DMS 273 treated with DMSO at 0.1 percent for 48 hours (cell line): ENCODE measurements at regions not wholly inside any gene's neighbourhood (a gene's known extent, or its start where the extent isn't known, plus 50 kb on each side); places are given as distances from the start of the nearest gene placed in this dataset.

Experiments used
- DNase-seq: peaks from one replicate; lab custom pipeline; 2025; lab: John Stamatoyannopoulos, UW

- DNase-seq = no peak
Measured at GRCh38 chr3:72257738-72258137, 472.8 kb upstream of the PROK2 start.

DNA sequence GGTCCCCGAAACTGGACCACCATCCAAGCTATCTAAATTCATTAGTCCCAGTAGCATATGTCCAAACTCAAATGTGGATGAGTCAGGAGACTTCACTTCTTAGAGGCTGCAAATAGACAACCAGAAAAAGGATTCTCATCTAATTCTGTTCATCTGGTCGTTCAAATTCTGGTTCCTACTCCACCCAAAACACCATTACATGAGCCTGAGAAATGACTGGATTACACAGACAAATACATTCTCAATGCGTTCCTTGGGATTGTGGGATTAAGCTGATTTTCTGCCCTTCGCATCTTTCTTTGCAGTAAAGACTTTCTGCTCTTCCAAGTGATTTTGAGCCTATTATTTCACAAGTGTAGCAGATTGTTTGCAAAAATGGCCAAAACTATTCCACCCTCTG lies 472.3 kb upstream of the PROK2 start:
- no peak for DNase-seq

DNA sequence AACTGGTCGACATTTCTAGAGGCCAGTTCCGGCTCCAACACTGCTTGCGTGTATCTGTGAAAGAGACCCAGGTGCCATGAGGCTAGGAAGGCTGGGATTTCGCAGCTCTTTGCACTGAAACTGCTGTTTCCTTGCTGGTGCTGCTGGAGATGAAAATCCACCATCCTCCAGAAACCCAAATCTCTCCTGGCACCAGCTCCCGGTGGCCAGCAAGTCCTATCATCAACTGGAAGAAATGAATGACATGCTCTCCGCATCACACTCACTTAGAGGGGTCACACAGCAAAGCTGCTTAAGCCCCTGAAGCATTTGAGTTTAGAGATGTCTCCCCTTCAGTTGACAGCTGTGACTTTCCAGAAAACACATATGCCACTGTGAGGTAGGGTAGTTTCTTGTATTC lies 471.8 kb upstream of the PROK2 start:
- no peak for DNase-seq

DNA sequence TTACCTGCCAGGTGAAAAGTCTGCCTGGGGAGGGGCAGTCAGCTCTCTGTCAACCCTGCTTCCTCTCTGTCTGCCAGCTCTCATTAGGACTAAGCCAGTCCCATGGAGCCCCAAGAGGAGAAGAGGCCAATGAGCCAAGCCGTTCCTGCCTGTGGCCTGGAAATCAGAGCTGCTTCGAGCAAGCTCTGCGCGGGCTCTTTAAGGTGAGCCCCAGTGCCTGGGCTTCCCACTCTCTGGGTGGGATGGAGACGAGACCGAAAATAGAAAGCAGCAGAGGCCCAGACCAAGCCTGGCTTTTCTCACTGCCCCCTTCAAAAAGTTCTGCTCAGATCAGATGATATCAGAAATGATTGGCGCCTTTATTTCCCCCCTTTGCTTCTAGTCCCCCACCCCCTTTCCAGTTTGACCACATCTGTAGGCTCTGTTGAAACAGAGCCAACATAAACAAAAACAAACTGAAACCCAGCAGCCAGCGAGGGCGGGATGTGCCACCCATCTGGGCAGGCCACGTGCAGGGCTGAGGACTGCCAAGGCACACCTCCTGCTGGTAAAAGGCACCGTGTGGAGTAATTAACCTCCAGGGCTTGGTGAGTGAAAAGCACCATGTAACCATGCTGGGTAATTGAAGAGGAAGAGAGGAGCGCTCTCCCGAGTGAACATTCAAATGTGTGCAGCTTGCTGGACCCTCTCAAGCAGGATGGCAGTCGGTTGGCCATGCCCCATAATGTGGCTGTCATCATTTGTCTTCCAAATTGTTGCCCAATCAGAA lies 471.0 kb upstream of the PROK2 start:
- DNase-seq = peak; percentile 84

DNA sequence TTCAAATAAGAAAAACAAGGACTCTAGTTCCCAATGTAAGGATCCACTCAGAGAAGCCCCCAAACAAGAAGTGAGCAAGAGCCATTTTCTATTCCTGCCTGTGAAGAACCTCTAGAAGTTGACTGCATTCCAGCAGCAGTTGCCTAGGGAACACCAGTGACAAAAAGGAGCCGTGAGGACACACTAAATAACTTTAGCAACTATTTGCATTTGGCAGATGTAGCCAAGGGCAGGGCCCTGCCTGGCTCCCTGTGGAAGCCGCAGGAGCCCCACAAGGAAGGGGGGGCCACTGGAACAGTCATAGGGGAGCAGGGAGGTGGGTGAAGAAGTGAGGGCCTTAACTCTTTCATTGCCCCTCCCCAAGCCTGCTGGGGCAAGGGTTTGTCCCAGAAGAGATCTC lies 470.2 kb upstream of the PROK2 start:
- no peak for DNase-seq

DNA sequence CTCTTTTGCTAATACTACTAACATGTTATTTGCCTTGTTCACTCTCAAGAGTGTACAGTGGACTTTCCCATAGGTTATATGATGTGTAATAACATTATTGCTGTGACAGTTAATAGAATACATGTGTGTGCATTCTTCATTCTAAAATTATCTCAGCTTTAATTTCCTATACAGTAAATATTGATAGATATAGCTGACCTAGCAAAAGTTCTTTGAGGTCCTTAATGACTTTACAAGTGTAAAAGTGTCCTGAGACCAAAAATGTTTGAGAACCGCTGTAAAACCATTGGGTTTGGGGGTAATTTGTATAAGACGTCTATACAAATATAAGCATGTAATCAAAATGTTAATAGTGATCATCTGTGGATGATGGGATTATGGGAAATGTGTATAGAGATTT lies 469.5 kb upstream of the PROK2 start:
- no peak for DNase-seq

DNA sequence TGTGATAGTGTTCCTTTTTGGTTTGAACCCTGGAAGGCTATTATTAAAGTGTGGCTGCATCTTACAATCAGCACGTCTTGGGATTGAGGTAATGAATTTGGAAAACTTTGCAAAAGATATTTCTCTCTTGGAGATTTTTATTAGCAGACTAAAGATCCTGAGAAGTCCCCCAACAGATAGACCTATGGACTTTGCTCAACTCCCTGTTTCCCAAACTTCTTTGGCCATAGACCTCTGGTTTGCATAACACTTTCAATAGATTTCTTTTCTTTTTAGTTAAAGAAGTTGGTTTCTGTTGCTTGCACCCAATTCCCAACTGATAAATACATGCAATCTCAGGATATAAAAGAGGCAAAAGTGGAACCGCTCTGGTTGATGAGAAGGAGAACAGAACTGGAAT lies 465.8 kb upstream of the PROK2 start:
- DNase-seq = no peak

GRCh38 chr3:72248869-72249268 lies 463.9 kb upstream of the PROK2 start:
- no peak for DNase-seq

DNA sequence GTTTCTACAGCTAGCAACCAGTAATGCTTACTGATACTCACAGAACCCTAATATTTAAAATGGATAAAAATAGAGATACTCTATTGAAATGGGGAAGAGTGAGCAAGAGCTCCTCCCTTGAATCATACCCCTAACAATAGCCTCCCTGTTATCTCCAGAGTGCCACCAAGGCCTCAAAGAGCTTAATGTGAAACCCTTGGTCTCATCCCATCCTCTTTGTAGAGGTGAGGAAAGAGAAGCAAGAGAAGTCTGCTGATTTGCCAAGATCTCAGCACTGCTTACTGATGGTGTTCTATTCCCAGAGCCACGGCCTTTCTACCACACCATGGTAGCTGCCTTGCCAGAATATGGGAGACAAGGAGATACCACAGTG lies 463.4 kb upstream of the PROK2 start:
- no peak for DNase-seq

DNA sequence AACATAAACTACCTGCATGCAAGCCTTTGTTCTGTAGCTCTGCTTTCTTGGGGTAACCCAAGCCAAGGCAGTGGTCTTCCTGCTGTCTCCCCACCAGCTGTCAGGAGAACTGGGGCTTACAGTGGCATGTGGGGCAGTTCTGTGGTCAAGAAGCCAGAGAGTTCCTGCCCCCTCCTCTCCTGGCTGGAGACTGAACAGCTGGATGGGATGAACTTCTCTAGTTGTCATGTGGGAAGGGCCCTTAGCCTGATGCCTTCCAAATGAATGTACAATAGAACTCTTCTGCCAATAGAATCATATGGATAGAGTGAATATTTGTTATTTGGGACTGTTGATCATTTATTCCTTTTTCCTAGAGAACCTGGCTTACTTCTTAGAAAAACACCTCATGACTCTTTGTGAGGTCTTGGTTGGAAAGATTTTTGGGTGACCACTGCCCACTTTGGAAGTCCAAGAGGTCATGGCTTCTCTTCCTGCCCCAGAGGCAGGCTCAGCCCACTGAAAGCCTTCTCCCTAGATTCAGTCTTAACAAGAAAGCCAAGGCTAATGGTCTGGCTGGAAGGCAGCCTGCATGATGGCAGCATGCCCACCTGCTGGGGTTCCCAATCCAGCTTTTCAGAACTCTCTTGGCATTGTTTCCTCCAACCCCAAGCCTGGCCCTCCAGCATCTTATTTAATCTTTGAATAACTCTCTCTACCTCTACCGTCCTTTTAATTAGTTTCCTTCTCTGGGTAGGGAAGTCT lies 462.9 kb upstream of the PROK2 start:
- DNase-seq = peak; percentile 14

GRCh38 chr3:72247126-72247525 lies 462.2 kb upstream of the PROK2 start:
- no peak for DNase-seq

DNA sequence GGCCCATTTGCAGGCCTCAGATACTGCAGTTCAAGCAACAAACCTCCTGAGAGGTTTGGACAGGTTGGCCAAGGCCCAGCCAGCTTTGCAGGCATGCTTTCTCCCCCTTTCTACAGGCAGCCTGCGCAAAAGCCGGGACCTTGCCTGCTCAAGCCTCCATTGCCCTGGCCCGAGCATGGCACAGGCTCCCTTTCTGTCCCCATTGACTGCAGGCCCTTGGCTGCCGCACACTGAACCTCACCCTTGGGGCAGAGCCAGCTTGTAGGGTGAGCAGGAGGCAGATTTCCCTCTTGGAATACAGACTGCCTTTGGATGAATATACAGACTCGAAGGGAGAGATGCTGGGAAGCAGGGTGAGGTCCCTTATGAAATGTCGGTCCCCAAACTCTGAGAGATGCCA lies 461.7 kb upstream of the PROK2 start:
- no peak for DNase-seq

GRCh38 chr3:72245183-72245811 lies 460.3 kb upstream of the PROK2 start:
- peak; percentile 77 for DNase-seq

DNA sequence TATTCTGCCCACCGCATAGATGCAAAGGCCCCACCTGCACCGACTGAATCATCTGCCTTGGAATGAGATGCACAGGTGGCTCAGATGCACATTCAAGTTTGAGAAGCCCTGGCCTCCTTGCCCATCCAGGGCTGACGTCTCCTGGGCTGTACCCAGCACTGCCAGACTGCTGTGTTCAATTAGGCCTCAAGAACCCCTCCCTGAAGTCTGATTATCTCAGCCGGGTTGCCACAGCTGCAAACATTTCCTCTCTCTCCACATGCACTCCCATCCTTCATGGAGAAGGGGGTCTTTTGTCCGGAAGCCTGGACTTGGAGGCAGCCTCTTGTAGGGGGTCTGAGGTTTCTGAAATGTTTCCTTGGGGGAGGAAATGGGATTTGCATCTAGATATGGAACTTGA lies 459.4 kb upstream of the PROK2 start:
- DNase-seq = no peak

DNA sequence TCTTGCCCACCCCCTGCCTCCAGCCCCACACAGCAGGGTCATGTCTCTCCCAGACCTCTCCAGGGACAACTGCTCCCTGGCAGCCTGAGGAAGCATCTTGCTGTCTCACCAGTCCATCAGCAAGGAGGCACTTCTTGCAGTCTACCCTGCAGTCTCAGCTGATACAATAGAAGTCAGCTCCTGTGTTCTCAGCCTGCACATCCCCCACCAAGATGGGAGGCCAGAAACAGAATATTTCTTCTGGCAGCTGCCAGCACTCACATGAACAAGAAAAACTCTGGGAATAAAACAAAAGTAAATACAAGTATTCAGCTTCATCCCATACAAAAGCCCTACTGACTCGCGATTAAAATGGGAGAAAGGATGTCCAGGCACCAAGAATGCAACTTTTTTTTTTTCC lies 457.4 kb upstream of the PROK2 start:
- DNase-seq = no peak

- no peak for DNase-seq
Measured at GRCh38 chr3:72241525-72241924, 456.6 kb upstream of the PROK2 start.

GRCh38 chr3:72240531-72240930 lies 455.6 kb upstream of the PROK2 start:
- no peak for DNase-seq

DNA sequence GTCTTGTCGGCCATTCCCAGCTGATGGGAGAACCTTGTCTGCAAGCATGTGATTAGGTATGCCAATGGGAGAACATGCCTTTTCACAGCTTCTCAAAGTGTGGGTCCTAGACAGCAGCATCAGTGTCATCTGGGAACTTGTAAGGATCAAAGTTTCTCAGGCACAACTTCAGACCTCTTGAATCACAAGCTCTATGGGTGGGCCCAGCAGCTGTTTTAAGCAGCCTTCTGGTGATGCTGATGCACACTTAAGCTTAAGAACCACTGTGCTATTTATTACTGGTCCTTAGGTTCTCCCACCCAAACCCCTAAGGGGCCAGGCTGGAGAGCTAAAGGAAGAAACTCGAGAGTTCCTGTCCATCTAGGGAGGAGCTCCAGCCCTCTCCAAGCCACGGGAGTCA lies 453.9 kb upstream of the PROK2 start:
- no peak for DNase-seq

DNA sequence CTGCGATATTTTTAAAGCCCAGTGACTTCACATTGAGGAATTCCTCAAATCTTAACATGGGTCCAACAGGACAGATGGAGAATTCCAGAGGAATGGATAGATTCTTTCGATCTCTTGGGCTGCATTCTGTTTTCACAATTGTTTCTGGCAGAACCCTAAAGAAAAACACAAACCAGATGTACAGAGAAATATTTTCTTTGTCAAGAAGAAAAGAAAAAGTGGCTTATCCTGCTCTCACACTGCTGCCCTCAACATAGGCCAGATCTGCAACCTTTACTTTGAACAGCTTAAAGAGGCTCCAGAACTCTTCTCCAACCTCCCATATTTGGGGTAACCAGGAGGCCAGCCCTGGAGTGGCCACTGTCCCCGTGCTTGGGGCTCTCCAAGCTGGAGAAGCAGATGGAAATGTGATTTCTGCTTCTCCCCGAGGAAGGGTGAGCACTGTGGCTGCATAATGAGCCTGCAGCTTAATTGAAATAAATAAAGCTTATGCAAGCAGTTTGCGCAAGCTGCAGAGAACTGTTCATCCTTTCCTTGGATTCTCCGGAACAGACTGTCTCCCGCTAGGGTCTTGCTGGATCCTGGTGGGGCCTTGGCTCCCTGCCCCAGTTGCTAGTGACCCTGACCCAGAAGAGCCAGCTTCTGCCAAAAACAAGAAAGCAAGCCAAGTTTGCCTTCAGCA lies 453.2 kb upstream of the PROK2 start:
- no peak for DNase-seq

DNA sequence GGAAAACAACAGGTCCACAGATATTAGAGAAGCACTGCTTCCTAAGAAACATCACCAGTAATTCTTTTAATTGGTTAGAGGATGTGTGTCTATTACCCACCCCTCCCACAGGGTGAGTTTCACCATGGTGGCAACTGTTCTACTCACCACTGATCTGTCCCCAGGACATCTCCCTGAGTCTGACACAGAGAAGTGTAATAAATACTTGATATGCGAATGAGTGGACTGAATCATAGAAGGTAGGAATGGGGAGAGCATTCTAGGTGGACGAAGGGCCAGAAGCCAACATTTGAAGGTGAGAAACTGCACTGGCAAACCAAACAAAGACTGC lies 452.7 kb upstream of the PROK2 start:
- no peak for DNase-seq

GRCh38 chr3:72234391-72234790 lies 449.4 kb upstream of the PROK2 start:
- DNase-seq = no peak

DNA sequence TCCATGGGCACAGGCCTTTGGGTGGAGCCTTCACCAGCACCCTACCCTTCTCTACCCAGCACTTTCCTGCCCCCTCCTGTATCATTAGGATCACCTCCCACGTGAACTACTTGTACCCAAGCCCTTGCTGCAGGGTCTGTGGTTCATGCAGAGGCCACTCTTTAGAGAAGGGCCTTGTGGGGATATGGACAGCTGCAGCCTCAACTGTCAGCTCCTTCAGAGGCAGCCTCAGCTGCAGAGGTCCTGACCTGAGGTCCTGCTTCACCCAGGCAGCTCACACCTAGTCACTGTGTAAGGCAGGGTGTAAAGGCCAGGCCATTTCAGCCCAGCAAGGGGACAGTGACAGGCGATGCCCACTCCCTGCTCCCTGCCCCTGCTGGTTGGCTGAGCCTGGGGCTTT lies 448.6 kb upstream of the PROK2 start:
- no peak for DNase-seq

DNA sequence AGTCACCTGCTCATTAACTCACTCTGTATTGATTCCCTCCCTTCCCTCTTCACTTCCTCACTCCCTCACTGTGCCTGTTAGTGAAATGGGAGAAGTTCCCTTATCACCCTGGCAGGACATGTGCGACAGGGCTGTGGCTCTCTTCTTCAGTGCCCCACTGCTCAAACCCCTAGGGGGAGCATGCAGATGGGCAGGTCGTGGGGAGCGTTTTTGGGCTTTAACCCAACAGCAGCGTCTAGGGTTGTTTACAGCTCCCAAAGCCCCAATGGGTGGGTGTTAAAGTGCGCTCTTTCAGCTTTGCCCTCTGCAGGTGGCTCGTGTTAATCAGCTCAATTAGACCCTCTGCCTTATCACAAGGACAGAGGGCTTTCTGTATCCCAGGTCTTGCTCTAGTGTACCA lies 447.8 kb upstream of the PROK2 start:
- DNase-seq = no peak
